Neuronal stem cell (in vitro differentiated cells): ENCODE measurements at regions not wholly inside any gene's neighbourhood (a gene's known extent, or its start where the extent isn't known, plus 50 kb on each side); places are given as distances from the start of the nearest gene placed in this dataset.
"Not testable (repeated sequence)": the region's sequence is repeated elsewhere in the genome, so short reads cannot be mapped to it uniquely, and the experiment has no call there.

Experiments
- DNase-seq: peaks from one replicate; pipeline ENCODE4 v3.0.0-alpha.2; 2013; ENCODE audit warnings: low spot score
- H2AFZ ChIP-seq: one replicate; pipeline ENCODE4 v1.6.1; 2013; ENCODE audit warnings: mild to moderate bottlenecking, low read length, inconsistent platforms
- H2AK5ac ChIP-seq: 2 replicates; pipeline ENCODE4 v1.6.1; 2013; ENCODE audit warnings: low read depth, mild to moderate bottlenecking, inconsistent platforms, low read length, moderate library complexity, mixed read lengths
- H2BK120ac ChIP-seq: 2 replicates; pipeline ENCODE4 v1.6.1; 2013; ENCODE audit warnings: low read depth, mild to moderate bottlenecking, inconsistent platforms, low read length, moderate library complexity, mixed read lengths
- H2BK12ac ChIP-seq: one replicate; pipeline ENCODE4 v1.6.1; 2013; ENCODE audit warnings: low read length, inconsistent platforms
- H2BK15ac ChIP-seq: 2 replicates; pipeline ENCODE4 v1.6.1; 2013; ENCODE audit warnings: mild to moderate bottlenecking, low read length, inconsistent platforms, mixed read lengths
- H2BK5ac ChIP-seq: one replicate; pipeline ENCODE4 v1.6.1; 2013; ENCODE audit warnings: inconsistent platforms, mild to moderate bottlenecking, low read length, moderate library complexity
- H3K14ac ChIP-seq: one replicate; pipeline ENCODE4 v1.6.1; 2013; ENCODE audit warnings: low read length, inconsistent platforms
- H3K18ac ChIP-seq: 2 replicates; pipeline ENCODE4 v1.6.1; 2013; ENCODE audit warnings: low read length, inconsistent platforms
- H3K23ac ChIP-seq: 2 replicates; pipeline ENCODE4 v1.6.1; 2013; ENCODE audit warnings: low read depth, mild to moderate bottlenecking, mixed read lengths, low read length, inconsistent platforms; ENCODE audit not compliant: poor library complexity
- H3K27ac ChIP-seq: replicated peaks from 3 replicates; pipeline ENCODE4 v1.5.1; 2013; ENCODE audit warnings: low read length, inconsistent platforms
- H3K27me3 ChIP-seq, 3 experiments: 2 replicates each; pipeline ENCODE4 v1.6.1; 2013; ENCODE audit warnings: low read length in 3 of 3, mild to moderate bottlenecking in 2 of 3, inconsistent platforms in 1 of 3, low read depth in 1 of 3, mixed read lengths in 1 of 3, moderate library complexity in 1 of 3; ENCODE audit not compliant: control insufficient read depth in 3 of 3, insufficient read depth in 3 of 3
- H3K36me3 ChIP-seq, 2 donors: replicated peaks in 1 of 2; 2 replicates each; pipeline ENCODE4 v1.6.1; 2013; ENCODE audit warnings: low read length in 2 of 2; ENCODE audit not compliant: control insufficient read depth in 2 of 2, insufficient read depth in 2 of 2
- H3K4ac ChIP-seq: 2 replicates; pipeline ENCODE4 v1.6.1; 2013; ENCODE audit warnings: inconsistent platforms, mild to moderate bottlenecking, low read length, moderate library complexity
- H3K4me1 ChIP-seq, 2 donors: 1 replicate in 1 of 2; 2 replicates in 1 of 2; pipeline ENCODE4 v1.6.1; 2013; ENCODE audit warnings: low read length in 2 of 2, low read depth in 1 of 2; ENCODE audit not compliant: control insufficient read depth in 2 of 2, insufficient read depth in 1 of 2
- H3K4me2 ChIP-seq: one replicate; pipeline ENCODE4 v1.6.1; 2013; ENCODE audit warnings: mild to moderate bottlenecking, low read length, inconsistent platforms; ENCODE audit not compliant: insufficient read depth, poor library complexity, severe bottlenecking
- H3K4me3 ChIP-seq, 2 donors: 2 replicates each; pipeline ENCODE4 v1.5.1; 2013; ENCODE audit warnings: low read length in 2 of 2, mild to moderate bottlenecking in 2 of 2, inconsistent platforms in 1 of 2, moderate library complexity in 1 of 2
- H3K79me1 ChIP-seq: one replicate; pipeline ENCODE4 v1.6.1; 2013; ENCODE audit warnings: low read depth, mild to moderate bottlenecking, inconsistent platforms, low read length, moderate library complexity
- H3K9ac ChIP-seq: one replicate; pipeline ENCODE4 v1.6.1; 2013; ENCODE audit warnings: mild to moderate bottlenecking, low read depth, low read length, inconsistent platforms; ENCODE audit not compliant: poor library complexity
- H3K9me3 ChIP-seq, 2 donors: replicated peaks in 1 of 2; 2 replicates each; pipeline versions ENCODE3 to v1.6.1; 2013; ENCODE audit warnings: low read length in 2 of 2, mild to moderate bottlenecking in 2 of 2, inconsistent platforms in 1 of 2, low read depth in 1 of 2, mixed read lengths in 1 of 2, moderate library complexity in 1 of 2; ENCODE audit not compliant: control insufficient read depth in 2 of 2, insufficient read depth in 1 of 2
- H4K8ac ChIP-seq: one replicate; pipeline ENCODE4 v1.6.1; 2013; ENCODE audit warnings: low read depth, mild to moderate bottlenecking, inconsistent platforms, low read length, moderate library complexity
- H4K91ac ChIP-seq: one replicate; pipeline ENCODE4 v1.6.1; 2013; ENCODE audit warnings: low read length, low read depth, mild to moderate bottlenecking, inconsistent platforms; ENCODE audit not compliant: poor library complexity
- WGBS, 2 donors: extraction: QIAGEN DNeasy Blood & Tissue Kit; methylation state at CpG; one replicate each; pipeline ENCODE4 v1.1.7; 2013; ENCODE audit warnings: missing lambda C conversion rate in 2 of 2, mixed read lengths in 1 of 2; ENCODE audit not compliant: insufficient read length in 2 of 2, insufficient replicate concordance in 1 of 2; ENCODE audit errors: extremely low coverage in 2 of 2; 5-methylcytosine and 5-hydroxymethylcytosine counted together

GRCh38 chr7:53624356-53624755 is 588.9 kb downstream of the POM121L12 start:
- H3K79me1 ChIP-seq, result no peaks in the 10 kb centered on the region
- no peak overlapping the region for H3K4ac ChIP-seq
- H2AK5ac ChIP-seq, result no peak overlapping the region
- H3K4me1 ChIP-seq, result no peaks in the 10 kb centered on the region
- H4K91ac ChIP-seq, result no peak overlapping the region
- H3K36me3 ChIP-seq, result no peaks in the 10 kb centered on the region
- WGBS, 2 donors, result no CpG with 5 or more reads among the region's 4 CpGs
- no peak overlapping the region for H3K14ac ChIP-seq
- H3K27me3 ChIP-seq, result no peaks in the 10 kb centered on the region
- H3K9ac ChIP-seq, result no peak overlapping the region
- H2BK120ac ChIP-seq, result no peak overlapping the region
- no peak overlapping the region for H2AFZ ChIP-seq
- H2BK12ac ChIP-seq, result no peak overlapping the region
- no peaks in the 10 kb centered on the region for H3K9me3 ChIP-seq
- H4K8ac ChIP-seq, result no peak overlapping the region
- H3K23ac ChIP-seq, result no peak overlapping the region
- H3K4me3 ChIP-seq, result no peak overlapping the region
- H3K4me2 ChIP-seq, result no peak overlapping the region
- no peak for DNase-seq
- no peak overlapping the region for H3K27ac ChIP-seq
- H2BK5ac ChIP-seq, result no peak overlapping the region
- H2BK15ac ChIP-seq, result no peak overlapping the region
- H3K18ac ChIP-seq, result no peak overlapping the region

- H2AFZ ChIP-seq, result no peak overlapping the region
- no peaks in the 10 kb centered on the region for H3K9me3 ChIP-seq
- H3K4me1 ChIP-seq, result no peaks in the 10 kb centered on the region
- no peak overlapping the region for H3K23ac ChIP-seq
- H3K36me3 ChIP-seq, result no peaks in the 10 kb centered on the region
- H2BK15ac ChIP-seq, result no peak overlapping the region
- H3K4ac ChIP-seq, result no peak overlapping the region
- H3K79me1 ChIP-seq, result no peaks in the 10 kb centered on the region
- no peak overlapping the region for H3K4me3 ChIP-seq
- no peak overlapping the region for H2AK5ac ChIP-seq
- H4K91ac ChIP-seq, result no peak overlapping the region
- no peak overlapping the region for H4K8ac ChIP-seq
- H2BK5ac ChIP-seq, result no peak overlapping the region
- no peak overlapping the region for H3K4me2 ChIP-seq
- H2BK12ac ChIP-seq, result no peak overlapping the region
- no peak overlapping the region for H3K14ac ChIP-seq
- no peak overlapping the region for H3K18ac ChIP-seq
- no peaks in the 10 kb centered on the region for H3K27me3 ChIP-seq
- no CpG with 5 or more reads among the region's 6 CpGs for WGBS, 2 donors
- no peak overlapping the region for H3K27ac ChIP-seq
- DNase-seq, result no peak
- no peak overlapping the region for H2BK120ac ChIP-seq
- H3K9ac ChIP-seq, result no peak overlapping the region
Measured at GRCh38 chr7:53628775-53629174, 593.3 kb downstream of the POM121L12 start.

- H3K23ac ChIP-seq, H3K18ac ChIP-seq, H2AK5ac ChIP-seq, H3K4me3 ChIP-seq, DNase-seq, H2BK12ac ChIP-seq, H3K36me3 ChIP-seq, H4K8ac ChIP-seq, H3K27me3 ChIP-seq, H3K14ac ChIP-seq, H3K4me1 ChIP-seq, H3K4ac ChIP-seq, H2BK5ac ChIP-seq, H2BK120ac ChIP-seq, H3K9ac ChIP-seq, H2BK15ac ChIP-seq, H3K79me1 ChIP-seq, H3K4me2 ChIP-seq, H3K27ac ChIP-seq, H4K91ac ChIP-seq, H2AFZ ChIP-seq, H3K9me3 ChIP-seq: not testable (repeated sequence)
- WGBS, 2 donors, result no CpG with 5 or more reads among the region's 5 CpGs
Measured at GRCh38 chr7:53635251-53635650, 599.8 kb downstream of the POM121L12 start.

- Histone ChIP-seq H3K9me3 (peaks cover 0 to 2% of the 10 kb centered on the region in 2 donors), H3K36me3 (no peaks in the 10 kb centered on the region), H3K27ac (no peak overlapping the region), H4K91ac (no peak overlapping the region), H3K4me1 (peaks cover 0 to 4% of the 10 kb centered on the region in 2 donors), H3K79me1 (no peaks in the 10 kb centered on the region), H4K8ac (no peak overlapping the region), H3K14ac (no peak overlapping the region), H3K27me3 (no peaks in the 10 kb centered on the region), H3K4ac (no peak overlapping the region), H2BK120ac (no peak overlapping the region), H2AFZ (no peak overlapping the region), H2BK15ac (no peak overlapping the region), H3K18ac (no peak overlapping the region), H3K23ac (no peak overlapping the region), H2BK12ac (no peak overlapping the region), H3K4me3 (no peak overlapping the region), H2AK5ac (no peak overlapping the region), H3K4me2 (no peak overlapping the region), H3K9ac (no peak overlapping the region), H2BK5ac (no peak overlapping the region)
- no peak for DNase-seq
Measured at GRCh38 chr7:53638517-53638916, 603.1 kb downstream of the POM121L12 start.
